Inflammatory macrophage treated with lipopolysaccharide for 4 hours (primary cell): ENCODE measurements at regions not wholly inside any gene's neighbourhood (a gene's known extent, or its start where the extent isn't known, plus 50 kb on each side); places are given as distances from the start of the nearest gene placed in this dataset.
A peak's percentile ranks its signal among the peaks of the same experiment; 100 is the strongest.
"Not testable (repeated sequence)": the region's sequence is repeated elsewhere in the genome, so short reads cannot be mapped to it uniquely, and the experiment has no call there.

Source experiments
- DNase-seq: peaks from one replicate; pipeline ENCODE4 v3.0.0-alpha.2; 2020

DNA sequence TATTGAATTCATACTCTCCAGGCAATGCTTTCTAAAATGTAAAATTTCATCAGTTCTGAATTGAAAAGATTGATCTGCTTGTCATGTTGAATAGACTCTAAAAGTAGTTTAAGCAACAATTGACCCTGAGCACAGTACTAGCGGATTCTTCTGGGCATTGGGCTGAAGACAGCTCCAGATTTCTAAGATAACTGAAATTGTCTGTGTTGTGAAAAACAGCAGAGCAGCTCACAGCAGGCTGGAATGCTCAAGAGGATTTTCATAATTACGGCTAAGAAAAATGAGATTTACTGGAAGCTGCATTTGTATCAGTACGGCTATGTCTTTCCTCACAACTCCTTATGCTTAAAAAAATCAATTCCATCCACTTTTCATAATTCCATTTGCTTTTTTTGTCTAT lies 373.7 kb downstream of the HACE1 start:
- no peak for DNase-seq

DNA sequence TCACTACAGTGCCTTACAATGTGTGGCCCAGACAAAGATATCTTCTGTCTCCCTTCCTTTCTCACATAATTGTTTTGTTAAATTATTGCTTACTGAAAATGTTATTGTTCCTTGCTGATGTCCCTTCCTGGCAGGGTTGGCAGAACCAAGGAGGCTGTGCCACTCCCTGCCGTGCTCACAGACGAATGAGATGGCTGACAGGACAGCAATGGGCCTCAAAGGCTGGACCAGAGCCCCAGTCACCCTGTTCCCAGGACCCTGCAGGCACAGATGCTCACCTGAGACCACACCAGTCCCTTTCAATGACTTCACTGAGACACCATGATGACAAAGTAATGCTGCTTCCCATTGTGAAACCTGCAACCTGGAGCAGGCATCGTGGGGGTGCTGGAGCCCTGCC lies 375.1 kb downstream of the HACE1 start:
- no peak for DNase-seq

DNA sequence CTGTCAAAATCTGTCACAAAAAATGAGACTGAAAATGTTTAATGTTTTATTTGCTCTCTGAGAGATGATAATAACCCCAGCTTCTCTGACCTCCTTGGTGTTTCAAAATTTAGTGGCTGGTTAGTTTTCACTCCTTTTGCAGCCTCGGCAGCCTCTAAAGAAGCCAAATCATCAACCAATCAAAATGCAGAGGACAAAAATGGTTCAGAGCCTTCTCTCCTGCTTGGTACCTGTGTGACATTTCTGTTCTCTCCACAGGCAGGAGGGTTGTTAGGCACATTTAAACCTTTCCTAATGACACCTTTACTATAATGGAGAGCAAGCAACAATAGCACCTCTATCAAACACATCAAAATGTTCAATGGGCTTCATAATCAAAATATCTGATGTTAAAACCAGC lies 375.5 kb downstream of the HACE1 start:
- DNase-seq = no peak

GRCh38 chr6:104483225-104483834 lies 376.4 kb downstream of the HACE1 start:
- no peak for DNase-seq

DNA sequence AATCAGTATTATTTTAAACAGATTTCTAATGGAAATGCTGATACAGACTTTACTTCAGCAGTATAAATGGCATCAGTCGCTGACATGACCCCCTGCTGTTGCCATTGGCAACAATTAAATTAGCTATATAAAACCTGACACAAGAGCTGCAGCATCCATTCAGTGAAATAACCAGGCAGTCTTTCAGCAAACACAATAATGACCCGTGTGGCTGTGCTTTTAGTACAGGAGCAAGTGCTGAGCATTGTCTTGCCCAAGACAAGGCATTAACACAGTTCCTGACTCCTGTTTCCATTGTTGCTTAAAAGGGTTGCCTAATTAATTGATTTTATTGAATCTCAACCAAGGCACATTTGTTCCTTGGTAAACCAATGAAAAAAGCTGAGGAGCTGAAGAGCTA lies 382.1 kb downstream of the HACE1 start:
- DNase-seq = no peak

DNA sequence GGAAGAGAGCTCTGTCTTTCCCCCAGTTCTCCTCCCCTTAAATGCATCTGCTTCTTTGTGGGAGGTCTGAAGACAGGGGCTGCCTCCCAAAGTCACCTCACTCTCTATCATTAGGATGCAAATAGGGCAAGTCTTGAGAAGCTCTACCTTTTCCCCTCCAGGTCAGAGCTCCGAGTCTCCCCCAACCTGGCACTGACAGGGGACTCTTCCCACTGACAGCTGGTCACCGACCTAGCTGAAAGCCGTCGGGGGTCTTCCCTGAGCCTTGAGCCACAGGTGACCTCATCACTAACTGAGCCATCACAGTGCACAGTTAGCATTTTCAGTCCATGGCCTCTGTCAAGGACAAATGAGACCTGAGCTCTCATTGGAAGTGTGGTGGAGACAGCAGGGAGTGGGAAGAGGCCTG lies 386.7 kb downstream of the HACE1 start:
- DNase-seq = no peak

DNA sequence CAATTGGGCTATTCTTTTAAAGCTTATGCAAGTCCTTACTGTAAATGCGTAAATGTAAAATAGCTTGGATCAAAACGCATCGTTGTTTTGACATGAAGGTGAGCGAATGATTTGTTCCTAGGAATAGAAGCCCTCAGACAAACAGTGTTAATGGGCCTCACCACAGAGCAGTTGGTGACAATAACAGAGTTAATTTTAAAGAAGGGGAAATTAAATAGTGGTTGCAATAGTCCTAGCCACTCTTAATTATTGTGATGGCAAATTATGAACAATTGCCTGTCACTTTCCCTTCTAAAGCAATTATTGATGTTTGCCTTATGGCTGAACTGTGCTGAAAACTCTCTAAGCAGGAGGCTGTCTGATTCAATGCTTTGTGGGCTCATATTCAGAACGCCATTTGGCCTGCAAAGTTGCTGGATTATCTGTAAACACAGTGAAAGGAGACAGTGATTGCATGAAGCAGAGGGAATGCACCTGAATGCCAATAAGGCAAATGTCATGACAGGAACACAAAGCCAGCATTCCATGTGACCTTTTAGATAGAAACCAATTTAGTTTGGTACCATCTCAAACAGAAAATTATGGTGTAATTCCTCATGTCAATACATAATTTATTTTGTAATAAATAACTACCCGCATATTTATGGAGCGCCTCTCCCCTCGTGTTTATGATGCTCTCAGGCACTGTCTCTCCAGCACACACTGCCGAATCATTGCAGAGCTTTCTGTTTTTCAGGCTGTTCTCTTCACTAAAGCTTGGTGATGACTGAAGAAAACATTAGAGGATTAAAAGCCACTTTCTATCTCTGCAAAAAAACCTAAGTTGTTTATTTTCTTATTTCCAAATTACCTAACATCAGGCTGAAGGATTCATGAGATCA lies 387.5 kb downstream of the HACE1 start:
- DNase-seq = no peak

- DNase-seq = no peak
These were observed 393.4 kb downstream of the HACE1 start for GRCh38 chr6:104466306-104466705.

GRCh38 chr6:104462811-104463599 lies 396.7 kb downstream of the HACE1 start:
- DNase-seq = no peak

- peak; percentile 6 for DNase-seq
These were observed 398.8 kb downstream of the HACE1 start for GRCh38 chr6:104460738-104461483.

GRCh38 chr6:104459543-104459942 lies 400.2 kb downstream of the HACE1 start:
- no peak for DNase-seq

DNA sequence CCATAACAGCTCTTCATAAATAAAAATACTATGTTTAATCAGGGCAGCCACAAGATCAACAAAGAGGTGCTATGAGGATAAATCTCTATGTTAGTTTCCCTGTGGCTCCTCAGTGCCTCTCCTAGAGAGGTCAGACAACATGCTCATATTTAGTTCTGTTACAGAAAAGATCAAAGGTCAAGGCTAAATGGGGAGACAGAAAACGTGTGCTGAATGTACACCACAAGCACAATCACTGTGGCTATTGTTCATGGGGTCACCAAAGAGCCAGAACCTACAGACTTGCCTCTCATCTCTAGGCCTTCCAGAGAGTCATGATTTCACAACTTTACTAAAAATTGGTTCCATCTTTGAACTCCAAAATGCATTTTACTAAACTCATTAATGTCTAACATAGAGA lies 409.8 kb downstream of the HACE1 start:
- no peak for DNase-seq

- not testable (repeated sequence) for DNase-seq
These were observed 413.3 kb downstream of the HACE1 start for GRCh38 chr6:104446101-104447080.

- DNase-seq = no peak
These were observed 425.2 kb downstream of the HACE1 start for GRCh38 chr6:104434519-104434918.

- no peak for DNase-seq
These were observed 428.6 kb downstream of the HACE1 start for GRCh38 chr6:104431096-104431495.

- DNase-seq = no peak
These were observed 431.5 kb downstream of the HACE1 start for GRCh38 chr6:104428184-104428583.

DNA sequence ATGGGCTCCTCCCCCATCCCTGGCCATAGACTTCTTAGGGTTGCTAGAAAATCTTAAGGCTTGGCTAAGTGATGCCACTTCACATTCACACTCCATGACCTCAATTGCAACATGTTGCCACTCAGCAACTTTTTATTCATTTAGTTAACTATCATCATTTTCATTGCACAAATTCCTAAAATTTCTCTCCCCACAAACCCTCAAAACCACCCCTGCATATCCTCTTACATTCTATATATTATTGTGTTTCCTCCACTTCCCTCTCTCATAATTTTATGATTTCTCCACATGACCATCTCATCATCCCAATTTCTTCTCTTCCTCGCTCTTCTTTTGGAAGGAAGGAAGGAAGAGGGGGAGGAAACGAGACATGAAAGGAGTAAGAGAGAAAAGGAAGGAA lies 436.0 kb downstream of the HACE1 start:
- no peak for DNase-seq

- no peak for DNase-seq
These were observed 438.1 kb downstream of the HACE1 start for GRCh38 chr6:104421650-104422049.

DNA sequence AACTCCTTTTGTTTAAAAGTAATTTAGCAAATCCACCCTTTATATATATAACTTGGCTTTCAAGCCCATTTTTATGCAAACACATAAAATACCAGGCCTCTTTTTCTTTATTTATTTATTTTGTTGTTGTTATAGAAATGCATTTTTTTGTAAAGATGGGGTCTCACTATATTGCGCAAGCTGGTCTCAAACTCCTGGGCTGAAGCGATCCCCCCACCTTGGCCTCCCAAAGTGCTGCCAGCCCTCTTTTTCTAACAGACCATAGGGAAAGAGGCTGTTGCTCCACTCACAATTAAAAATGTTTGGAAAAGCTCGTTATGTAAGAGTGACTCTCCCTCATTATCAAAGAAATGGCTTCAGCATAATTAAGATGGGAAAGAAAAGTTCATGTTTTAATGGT lies 440.9 kb downstream of the HACE1 start:
- DNase-seq = no peak

DNA sequence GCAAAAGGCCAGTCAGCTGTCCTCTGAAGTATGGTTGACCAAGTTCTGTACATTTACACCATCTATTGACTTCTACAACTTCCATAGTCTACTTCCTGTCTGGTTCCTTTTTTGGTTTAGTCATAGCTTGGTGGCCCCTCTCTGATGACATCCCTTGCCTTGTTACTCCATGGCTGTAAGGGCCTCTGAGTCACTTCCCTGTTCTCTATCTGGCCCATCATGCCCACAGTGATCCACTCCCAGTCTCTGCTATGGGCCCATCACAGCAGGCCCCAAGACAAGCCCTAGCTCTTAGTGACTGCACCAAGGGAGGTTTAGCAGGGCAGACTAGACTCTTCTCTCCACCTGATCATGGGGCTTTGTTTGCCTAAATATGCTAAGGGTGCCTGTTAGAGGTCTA lies 441.6 kb downstream of the HACE1 start:
- peak; percentile 32 for DNase-seq

- DNase-seq = no peak
These were observed 445.0 kb downstream of the HACE1 start for GRCh38 chr6:104414723-104415122.

DNA sequence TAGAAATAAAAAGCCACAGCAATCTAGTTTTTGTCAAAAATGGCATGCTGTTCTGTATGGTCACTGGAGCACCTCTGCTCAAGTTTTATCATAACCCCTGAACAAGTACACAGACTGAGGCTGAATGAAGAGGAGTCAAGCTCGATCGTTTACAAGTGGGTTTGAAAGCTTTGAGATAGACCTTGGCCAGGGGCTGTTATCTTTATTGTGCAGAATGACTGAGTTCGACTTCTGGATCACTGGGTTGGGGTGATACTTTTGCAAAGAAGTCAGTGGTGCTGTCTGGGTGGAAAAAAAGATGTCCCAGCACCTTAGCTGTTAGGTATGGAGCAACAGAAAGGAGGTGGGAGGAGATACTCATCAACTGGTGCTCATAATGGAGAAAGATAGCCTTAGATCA lies 446.0 kb downstream of the HACE1 start:
- no peak for DNase-seq
